Stimulated activated naive CD4-positive, alpha-beta T cell (primary cell): ENCODE measurements at regions not wholly inside any gene's neighbourhood (a gene's known extent, or its start where the extent isn't known, plus 50 kb on each side); places are given as distances from the start of the nearest gene placed in this dataset.

Experiments
- DNase-seq, 6 experiments: peaks; one replicate each; lab custom pipeline; 2025; lab: John Stamatoyannopoulos, UW

DNA sequence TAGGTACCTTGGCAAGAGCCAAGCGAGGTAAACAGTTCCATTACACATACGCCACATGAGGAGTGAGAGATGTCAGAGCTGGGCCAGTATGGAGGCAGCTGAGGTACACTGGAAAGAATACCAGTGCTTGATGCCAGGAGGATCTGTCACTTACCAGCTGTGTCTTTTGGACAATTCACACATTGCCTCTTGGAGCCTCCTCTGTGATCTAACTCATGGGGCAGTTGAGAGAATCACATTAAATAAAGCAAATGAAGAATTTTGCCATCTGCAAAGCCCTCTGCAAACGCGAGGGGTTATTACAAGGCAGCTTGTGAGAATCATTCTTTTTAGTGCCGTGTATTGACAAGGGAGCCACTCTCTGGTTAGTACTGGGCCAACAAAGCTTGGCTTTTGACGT is 429.7 kb upstream of the KLF4 start:
- DNase-seq, result no peak

DNA sequence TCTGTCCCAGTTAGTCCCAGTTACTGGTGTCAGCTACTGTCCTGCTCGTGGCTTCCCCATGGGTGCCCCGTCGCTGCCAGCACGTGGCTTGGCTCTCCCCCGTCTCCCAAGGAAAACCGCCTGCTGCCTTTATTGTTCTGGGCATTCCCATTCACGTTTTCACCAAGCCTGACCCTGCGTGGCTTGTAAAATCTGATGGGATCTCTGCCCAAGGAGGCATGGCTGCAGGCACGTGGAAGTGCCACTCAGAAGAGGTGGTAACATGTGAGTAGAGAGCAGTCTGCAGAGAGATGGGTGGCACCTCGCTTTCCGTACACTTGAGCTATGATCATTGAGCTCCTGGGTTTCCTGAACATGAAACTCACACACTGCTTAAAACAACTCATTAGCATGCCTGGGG is 429.2 kb upstream of the KLF4 start:
- DNase-seq, result no peak

DNA sequence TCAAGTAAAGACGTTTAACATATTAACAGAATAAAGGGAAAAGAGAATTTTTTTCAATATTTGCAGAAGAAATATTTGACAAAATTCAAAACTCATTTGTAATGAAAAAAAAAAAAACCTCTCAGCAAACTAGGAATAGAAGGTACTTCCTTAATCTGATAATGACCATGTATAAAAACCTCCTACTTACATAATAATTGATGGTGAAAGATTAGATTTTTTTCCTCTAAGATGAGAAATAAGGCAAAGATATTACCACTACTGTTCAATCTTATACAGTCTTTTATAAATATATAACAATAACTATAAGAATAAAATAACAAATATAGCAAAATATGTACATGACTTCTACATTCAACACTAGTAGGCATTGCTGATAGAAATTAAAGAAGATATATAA is 424.6 kb upstream of the KLF4 start:
- DNase-seq, result no peak

DNA sequence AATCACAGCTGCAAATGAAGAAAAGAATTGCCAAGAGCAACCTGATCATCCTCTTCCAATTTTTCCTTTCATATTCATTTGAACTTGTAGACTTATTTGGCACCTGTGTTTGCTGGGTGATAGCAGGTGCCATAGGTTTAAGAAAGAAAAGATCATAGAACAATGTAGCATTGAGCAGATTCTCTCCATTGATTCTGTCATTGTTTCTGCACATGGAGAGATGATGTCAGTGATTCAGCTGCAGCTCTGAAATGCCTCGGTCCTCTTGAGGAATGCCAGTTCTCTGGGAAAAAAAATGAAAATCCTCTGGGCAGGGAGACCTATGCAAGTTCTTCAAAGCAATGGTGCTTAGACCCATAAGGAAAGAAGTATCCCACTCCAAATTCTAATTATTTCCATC is 418.1 kb upstream of the KLF4 start:
- DNase-seq, result no peak

DNA sequence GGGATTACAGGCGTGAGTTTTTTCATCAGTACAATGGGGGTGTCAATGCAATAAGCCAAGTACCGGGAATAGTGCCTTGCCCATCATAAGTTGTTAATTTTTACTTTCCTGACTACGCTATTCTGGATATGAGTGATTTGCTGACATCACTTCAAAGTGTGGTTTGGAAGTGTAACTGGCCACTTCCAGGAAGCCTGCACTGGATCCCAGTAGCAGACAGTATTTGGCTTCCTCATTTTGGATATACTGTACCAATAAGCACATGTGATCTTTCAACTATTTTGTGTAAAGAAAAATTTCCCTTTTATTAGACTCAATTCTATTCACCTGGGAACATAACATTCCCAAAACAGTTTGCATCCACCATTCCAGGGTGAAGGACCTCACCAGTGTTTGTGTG is 417.7 kb upstream of the KLF4 start:
- DNase-seq, result no peak

DNA sequence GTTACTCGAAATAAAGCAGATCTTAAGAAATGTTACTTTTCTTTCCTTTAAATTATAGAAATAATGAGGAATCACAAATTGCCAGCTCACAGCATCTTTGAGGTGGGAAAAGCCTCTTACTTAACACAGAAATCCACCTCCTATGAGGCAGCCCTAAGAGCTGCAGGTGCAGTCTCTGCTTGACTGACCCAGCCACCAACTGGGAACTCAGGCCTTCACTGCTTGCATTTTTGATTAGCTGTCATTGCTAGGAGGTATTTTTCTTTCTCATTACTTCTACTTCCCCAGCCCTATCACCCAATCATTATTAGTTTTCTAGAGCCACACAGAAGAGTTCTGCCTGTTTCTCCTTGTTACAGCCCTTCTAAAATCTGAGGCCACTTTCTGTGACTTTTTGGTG is 416.5 kb upstream of the KLF4 start:
- DNase-seq, result no peak

DNA sequence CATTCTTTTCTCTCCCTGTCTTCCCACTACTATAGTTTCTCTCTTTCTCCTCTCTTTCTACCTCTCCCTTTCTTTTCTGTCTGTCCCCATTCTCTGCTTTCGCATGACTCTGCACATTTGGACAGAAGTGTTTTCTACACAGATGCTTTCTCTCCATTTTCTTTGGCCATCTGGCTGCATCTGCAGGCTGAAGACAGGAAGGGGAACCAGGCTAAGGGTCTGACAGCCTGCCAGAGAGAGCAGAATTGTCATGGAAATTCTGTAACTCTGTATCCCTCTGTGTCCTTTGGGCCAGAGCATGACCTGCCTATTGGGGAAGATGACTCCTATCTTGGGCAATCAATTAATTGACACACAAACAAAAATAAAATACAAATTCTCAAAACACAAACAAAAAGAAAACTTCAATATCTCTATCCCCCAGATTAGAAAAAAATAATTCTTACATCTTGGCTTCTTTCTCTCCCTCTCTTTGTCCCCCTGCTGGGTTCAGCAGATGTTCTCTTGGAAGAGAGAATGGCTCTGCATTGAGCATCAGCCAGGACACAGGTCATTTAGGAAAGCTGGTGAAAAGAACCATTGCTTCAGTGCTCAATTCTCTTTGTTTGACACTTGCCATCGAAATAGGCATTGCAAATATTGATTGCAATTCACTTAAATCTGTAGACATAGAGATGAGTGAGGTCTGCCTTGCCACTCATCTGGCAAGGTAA is 415.9 kb upstream of the KLF4 start:
- no peak for DNase-seq

DNA sequence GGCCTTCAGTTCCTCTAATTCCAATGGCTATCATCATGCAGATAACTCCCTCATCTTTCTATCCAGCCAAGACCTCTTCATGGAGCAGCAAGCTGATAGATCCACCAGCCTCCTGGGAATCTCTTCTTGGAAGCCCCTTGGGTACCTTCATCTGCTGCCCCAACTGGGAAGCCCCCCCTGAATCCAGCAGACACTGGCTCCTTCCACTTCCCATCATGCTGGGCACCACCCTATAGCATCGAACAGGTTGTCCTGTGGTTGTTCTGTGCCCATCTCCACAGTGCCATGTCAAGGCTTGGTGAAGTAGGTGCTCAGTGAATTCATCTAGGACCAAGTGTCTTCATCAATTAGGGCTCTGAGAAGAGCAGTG is 410.4 kb upstream of the KLF4 start:
- DNase-seq, result no peak

DNA sequence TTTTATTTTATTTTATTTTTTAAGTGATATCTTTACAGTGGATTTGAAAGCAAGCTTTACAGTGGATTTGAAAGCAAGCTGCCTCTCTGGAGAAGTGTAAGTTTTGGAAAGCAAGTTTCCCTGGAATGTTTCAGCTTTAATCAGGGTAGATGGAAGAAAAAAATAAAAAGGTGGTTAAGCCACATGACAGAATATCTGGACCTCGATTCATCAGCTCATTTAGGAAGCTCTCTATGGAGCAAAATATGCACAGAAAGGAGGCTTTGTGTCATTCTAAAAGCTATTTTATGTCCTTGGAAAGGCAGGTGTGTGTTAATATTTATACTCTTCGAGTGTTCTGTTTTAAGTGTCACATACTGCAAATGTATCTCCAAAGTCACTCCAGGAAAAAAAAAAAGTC is 409.2 kb upstream of the KLF4 start:
- DNase-seq, result no peak

DNA sequence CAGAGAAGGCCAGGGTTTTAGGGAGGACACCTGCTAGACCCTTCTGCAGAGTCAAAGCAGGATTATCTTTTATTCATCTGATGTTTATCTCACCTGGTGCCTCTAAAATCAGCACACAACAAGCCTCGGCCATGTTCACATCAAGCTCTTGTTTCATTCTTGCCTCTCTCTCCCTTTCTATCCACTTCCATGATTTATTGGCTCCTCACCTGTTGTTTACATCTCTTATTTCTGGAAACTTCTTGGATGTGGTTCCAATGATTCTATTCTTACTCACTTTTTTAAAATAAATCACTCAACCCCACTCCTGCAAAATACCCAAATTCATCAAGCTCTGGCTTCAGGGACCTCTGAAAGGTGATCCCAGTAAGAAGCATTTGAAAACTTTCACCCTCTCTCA is 407.0 kb upstream of the KLF4 start:
- no peak for DNase-seq

DNA sequence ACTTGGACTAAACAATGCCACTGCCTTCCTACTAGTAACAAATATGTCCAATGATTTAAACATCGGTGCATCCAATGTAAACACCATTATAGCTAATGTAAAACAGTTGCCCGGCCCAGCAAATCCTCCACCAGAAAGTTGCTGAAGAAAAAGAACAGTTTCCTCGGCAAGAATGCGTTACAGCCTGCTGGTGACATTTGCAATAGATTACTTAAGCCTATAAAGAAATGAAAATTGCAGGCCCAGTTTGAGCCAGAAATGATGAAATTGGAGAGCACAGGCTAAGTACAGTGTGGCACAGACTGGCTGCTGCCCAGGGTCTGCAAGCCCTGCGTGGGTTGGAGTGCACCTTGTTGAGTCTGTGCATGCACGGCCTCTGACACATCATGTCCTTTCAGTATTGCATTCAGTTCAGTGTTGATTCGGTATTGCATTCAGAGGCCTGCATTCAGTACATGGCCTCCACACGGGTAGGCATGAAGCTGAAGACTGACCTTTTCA is 406.0 kb upstream of the KLF4 start:
- no peak for DNase-seq

DNA sequence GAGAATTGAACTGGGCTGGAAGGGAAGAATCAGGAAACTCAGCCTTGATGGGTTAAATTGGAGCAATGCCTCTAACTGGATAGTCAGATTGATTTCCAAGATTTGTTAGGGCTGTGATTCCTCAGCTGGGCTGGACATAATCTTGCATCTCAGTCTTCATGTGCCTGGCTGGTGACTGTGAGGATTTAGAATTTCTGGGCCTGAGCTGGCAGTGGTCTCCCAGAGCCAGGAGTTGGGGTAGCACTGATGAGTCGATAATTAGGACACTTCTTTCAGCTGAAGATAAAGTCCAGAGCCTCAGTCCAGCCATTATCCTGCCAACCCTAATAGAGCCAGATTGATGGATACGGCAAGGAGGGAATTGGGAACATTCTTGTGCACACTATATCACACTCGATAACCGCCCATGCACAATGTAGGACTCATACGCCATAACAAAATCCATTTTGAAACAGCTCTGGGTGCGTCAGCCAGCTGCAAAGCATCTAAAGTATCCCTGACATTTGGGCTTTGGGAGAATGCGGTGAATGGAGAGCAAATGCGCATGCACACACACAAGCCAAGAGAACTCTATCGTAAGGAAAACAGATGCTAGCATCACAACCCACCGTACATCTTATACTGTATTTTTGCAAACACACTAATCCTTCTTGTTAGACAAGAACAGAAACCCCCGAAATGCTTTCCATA is 405.1 kb upstream of the KLF4 start:
- DNase-seq, result no peak

DNA sequence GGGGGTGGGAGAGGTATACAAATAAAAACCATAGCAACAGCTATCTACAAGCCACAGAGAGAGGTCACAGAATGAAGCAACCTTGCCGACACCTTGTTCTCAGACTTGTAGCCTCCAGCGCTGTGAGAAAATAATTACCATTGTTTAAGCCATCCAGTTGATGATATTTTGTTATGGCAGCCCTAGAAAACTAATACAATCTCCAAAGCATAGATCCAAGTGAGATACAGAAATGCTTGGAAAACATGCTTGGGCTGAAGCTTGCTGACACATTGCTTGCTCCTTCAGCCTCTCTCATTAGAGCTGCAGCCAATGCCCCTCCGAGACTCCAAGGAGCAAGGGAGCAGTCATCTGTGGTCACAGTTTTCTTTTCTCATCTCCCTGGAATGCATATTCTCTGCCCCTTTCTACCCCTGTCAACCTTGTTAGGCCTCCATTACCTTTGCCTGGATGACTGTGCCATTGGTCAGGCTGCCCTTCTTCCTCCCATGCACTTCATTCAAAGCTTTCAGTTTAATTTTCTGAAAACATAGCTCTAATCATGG is 401.4 kb upstream of the KLF4 start:
- no peak for DNase-seq

DNA sequence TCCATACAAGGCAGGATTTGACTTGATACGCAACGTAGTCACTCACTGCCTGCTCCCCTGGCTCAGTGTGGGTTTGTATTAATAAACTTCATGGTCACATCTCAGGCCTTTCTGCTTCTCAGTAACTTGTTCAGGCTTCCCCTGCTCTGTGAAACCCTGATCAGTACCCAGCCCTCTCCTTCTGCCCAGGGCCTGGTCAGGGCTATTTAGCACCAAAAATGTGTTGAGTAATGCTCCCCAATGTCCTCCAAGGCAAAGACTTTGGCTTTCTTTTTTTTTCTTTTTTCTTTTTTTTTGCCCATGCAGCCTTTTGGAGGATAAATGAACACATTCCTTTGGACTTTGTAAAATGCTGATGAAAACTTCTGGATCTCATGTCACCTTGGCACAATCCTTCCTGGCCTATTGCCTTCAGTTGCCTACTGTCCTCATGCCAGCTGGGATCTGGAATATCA is 399.2 kb upstream of the KLF4 start:
- no peak for DNase-seq

DNA sequence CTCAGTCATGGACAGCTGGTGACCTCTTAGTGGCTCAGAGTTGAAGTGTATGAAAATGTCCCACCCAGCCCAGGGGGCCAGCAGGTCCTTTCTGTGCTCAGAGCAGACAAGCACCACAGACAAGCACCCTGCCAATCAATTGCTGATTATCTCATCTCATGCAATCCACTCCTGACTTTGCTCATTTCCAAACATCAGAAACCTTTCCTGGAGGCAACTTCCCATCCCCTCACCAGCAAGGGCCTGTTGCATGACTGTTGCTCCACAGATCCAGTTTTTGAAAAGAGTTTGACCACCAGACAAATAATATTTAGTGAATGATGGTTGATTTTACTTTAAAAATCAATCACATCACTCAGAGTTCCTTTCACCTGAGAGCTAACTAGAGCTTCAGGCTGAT is 397.3 kb upstream of the KLF4 start:
- no peak for DNase-seq

DNA sequence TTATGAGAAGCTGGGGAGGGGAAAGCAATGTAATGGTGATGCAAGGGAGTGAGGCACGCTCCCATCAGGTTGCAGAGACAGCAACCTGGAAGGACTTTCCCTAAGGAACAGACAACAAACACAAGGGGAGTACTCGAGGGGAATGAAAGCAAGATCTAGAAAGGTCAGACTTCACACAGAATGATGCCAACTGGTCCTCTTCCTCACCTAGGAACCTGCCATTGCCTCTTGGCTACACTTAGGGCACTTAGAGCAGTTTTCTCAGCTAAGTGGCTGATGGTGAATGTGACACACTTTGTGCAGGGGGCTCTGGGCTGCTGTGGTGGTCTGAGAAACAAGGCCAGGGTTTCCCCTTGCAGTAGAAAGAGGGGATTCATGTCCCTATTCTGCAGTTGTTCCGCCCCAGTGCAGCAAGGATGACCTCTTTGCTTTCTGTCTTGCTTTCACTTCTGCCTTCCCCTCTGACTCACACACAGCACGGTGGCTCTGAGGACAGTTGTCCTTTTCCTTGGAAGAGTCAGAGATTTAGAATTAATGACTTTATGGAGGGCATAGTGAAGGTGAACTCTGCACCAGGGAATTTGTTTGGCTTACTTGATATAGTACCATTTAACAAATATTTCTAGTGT is 394.0 kb upstream of the KLF4 start:
- DNase-seq, result no peak

DNA sequence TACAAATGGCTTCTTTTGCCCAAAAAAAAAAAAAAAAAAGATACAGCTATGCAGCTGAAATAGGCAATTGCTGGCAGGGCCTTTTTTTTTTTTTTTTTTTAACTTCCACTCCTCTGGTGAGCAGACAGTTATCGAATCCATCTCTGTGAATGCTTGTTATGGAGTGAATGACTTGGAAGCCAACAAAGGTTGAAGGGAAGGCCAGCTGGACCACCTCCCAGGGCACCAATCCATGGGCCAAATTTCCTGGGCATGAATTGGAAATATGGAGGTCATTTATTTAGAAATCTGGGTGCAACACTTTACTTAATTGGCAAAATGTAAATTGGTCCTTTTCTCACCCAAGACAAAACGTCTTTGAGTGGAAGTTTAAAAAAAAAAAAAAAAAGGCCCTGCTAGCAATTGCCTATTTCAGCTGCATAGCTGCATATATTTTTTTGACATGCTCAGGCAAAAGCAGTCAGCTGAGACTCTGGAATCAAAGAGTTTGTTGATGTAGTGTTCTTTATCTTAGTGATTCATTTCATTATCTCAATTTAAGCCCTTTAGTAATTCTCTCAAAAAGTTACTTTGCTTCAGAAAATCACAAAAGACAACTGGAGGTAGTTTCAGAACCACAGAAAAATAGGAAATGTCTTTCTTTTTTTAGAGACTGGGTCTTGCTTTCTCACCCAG is 392.2 kb upstream of the KLF4 start:
- no peak for DNase-seq

DNA sequence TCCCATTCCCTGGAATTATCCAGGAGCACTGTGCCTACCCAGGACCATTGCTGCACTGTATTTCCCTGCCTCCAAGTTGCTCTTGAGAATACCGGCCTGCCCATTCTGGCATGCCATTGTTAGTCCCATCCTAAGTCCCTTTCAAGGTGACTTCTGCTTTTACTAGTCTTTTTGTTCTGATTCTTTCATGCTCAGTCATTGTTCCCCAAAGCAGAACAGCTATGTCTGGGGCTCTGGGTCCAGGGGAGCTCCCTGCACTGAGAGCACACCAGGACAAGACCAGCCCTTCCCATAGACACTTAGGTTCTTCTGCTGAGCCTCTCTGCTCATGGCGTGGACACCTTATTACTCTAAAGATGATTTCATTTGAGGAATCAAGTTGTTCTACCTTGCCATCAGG is 388.9 kb upstream of the KLF4 start:
- DNase-seq, result no peak

DNA sequence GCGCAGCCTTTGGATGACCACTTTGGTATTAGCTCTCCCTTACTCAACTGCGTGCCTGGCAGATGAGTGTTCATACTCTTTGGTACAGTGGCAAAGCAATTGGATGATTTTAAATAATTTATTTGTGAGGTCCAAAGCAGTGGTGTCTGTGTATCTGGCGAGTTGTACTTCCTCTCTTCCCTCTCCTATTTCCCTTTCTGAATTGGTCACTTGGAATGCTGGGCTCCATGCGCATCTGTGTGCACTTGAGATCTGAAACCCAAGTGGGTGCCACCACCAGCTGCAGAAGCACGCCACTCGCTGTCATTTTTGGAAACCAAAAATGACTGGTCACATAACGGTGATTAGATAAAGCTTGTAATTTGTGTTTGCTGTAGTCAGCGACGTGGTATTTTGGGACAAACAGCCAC is 386.0 kb upstream of the KLF4 start:
- no peak for DNase-seq

DNA sequence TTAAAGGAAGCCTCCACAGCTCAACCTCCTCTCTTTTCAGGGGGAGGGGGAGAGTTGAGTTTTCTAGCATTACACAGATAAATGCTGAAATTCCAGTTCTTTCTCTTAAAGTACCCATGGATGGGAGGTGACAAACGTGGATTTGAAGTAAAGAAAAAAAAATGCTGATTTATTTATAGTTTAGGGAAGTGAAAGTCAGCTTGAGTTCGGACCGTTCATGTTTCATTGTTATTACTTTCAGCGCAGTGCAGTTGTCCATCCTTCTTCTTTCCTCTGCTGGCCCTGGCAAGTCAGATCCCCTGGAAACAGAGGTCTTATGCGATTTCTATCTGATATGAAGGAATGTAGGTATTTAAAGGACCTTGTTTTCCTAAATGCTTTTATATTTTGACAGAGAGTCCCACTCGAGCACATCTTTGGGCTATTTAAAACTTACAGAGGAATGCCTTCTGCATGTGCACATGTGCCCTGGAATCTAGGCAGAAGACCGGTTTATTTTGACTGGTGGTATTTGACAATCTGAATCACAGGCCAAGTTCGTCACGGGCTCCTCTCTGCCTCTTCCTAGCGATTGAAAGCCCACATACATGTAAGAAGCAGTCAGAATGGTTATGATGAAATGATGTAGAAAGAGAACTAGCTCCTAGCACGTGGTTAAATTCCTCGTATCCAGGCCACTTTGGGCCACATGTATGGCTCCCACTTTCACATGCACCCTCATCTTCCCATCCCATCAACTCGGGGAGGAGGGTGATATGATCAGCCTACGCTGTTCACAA is 385.2 kb upstream of the KLF4 start:
- no peak for DNase-seq

DNA sequence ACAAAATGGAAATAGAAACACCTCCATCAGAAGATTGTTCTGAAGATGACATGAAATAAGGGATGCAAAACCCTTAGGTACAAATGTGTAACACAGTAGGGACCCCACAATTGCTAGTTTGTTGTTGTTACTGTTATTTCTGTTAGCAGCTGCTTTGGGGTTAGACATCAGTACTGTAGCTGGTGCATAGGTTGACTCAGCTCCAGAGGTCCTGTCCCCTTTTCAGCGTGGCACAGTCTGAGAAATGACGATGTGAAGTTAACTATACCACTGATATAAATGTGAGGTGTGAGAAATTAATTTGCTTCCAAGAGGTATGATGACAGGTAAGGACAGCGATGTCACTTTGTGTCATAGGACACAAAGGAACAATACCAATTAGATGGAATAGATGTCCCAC is 384.6 kb upstream of the KLF4 start:
- DNase-seq, result no peak
